ENCODE measurements at regions not wholly inside any gene's neighbourhood (a gene's known extent, or its start where the extent isn't known, plus 50 kb on each side); places are given as distances from the start of the nearest gene placed in this dataset.

DNA sequence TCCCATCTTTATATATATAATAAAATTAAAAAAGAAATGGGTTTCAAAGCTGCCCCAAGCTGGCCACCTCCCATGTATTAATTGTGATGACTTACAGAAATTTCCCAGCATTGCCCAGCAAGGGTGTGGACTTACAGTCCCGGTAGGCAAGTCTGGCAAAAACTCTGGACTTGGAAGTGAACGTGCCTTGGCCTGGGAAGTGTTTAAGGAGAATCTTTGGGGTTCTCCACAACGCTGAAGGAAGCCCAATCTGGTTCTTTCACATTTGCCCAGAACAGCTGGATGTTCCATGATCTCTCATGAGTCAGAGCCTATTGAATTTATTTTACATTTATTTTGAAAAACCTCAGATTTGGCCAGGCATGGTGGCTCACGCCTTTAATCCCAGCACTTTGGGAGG is 98.4 kb upstream of the SLC45A1 start:
- Histone ChIP-seq H3K4me3 (ENCODE audit: low read depth, low read length) (no peak overlapping the region), H3K27me3 (ENCODE audit: control insufficient read depth, insufficient read depth, low read length) (no peaks in the 10 kb centered on the region), H3K36me3 (ENCODE audit: control insufficient read depth, insufficient read depth, low read length) (no peaks in the 10 kb centered on the region)
- no peak for DNase-seq (ENCODE audit: low read depth)
- CTCF ChIA-PET = interaction anchor here (0.6 kb wide), 1 partner anchor 33 kb away, joined by 3 read pairs; no protein-coding TSS in a partner anchor
- TF ChIP-seq, protein P1, sequence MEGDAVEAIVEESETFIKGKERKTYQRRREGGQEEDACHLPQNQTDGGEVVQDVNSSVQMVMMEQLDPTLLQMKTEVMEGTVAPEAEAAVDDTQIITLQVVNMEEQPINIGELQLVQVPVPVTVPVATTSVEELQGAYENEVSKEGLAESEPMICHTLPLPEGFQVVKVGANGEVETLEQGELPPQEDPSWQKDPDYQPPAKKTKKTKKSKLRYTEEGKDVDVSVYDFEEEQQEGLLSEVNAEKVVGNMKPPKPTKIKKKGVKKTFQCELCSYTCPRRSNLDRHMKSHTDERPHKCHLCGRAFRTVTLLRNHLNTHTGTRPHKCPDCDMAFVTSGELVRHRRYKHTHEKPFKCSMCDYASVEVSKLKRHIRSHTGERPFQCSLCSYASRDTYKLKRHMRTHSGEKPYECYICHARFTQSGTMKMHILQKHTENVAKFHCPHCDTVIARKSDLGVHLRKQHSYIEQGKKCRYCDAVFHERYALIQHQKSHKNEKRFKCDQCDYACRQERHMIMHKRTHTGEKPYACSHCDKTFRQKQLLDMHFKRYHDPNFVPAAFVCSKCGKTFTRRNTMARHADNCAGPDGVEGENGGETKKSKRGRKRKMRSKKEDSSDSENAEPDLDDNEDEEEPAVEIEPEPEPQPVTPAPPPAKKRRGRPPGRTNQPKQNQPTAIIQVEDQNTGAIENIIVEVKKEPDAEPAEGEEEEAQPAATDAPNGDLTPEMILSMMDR (IDR thresholded peaks at IDR 0.05; ENCODE audit: insufficient read depth, low read depth, low read length) = no peak
- POLR2A ChIA-PET = no interaction called here

DNA sequence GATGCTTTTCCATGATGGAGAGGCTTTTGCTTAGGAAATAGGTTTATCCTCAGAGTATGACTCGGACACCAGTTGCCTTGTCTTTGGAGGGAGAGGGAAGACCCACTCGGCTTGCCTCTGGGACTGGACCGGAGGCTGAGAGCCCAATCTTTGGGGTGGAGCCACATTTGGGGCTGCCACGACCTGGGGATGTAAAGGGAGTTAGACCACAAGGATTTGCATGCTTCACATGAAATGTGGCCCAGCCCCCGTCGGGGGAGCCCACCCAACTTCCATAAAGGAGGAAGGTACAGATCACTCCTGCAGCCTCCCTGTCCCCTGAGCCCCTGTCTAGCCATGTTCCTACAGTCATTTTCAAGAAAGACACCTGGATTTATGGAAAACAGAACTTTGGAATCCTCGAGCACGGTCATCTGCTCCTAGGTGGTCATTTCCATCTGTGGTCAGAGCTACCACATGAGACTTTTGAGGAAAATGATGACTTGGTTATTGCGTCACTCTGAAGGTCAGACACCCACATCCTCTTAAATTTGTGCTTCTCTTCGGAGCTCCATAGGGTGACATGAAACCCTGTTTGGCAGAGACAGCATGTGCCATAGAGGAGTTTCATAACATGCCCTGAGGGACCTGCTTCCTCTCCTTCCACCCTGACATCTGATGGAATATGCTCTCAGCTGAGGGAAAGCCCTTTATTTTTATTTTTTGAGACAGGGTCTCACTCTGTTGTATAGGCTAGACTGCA is 99.4 kb upstream of the SLC45A1 start:
- no peak for DNase-seq (ENCODE audit: low read depth)
- no peaks in the 10 kb centered on the region for H3K36me3 ChIP-seq (ENCODE audit: control insufficient read depth, insufficient read depth, low read length)
- CTCF ChIA-PET = interaction anchor here (0.6 kb wide), 1 partner anchor 34 kb away, joined by 3 read pairs; no protein-coding TSS in a partner anchor
- H3K27me3 ChIP-seq (ENCODE audit: control insufficient read depth, insufficient read depth, low read length) = no peaks in the 10 kb centered on the region
- H3K4me3 ChIP-seq (ENCODE audit: low read depth, low read length) = no peak overlapping the region
- POLR2A ChIA-PET = no interaction called here
- TF ChIP-seq, protein P1 (IDR thresholded peaks at IDR 0.05; ENCODE audit: insufficient read depth, low read depth, low read length) = no peak

DNA sequence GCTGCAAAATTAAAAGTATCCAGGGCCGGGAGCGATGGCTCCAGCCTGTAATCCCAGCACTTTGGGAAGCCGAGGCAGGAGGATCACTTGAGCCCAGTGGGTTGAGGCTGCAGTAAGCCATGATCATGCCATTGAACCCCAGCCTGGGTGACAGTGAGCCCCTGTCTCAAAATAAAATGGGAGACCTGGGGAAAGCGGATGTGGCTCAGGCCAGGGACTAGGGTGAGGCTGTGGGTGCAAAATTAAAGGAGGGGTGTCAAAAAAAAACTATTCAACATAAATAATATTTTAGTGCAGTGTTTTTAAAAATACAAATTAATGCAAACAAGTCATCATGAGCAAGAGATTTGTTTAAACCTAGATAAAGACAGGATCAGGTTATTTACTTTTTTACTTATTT is 100.1 kb upstream of the SLC45A1 start:
- ChIA-PET POLR2A (no interaction called here), CTCF (interaction anchor here (0.7 to 1.0 kb wide), 3 partner anchors 11 to 185 kb away, joined by 3 to 4 read pairs (median 3); no protein-coding TSS in a partner anchor)
- TF ChIP-seq, protein P1 (IDR thresholded peaks at IDR 0.05; ENCODE audit: insufficient read depth, low read depth, low read length) = no peak
- H3K27me3 ChIP-seq (ENCODE audit: control insufficient read depth, insufficient read depth, low read length) = no peaks in the 10 kb centered on the region
- no peak overlapping the region for H3K4me3 ChIP-seq (ENCODE audit: low read depth, low read length)
- no peaks in the 10 kb centered on the region for H3K36me3 ChIP-seq (ENCODE audit: control insufficient read depth, insufficient read depth, low read length)
- DNase-seq (ENCODE audit: low read depth) = no peak

DNA sequence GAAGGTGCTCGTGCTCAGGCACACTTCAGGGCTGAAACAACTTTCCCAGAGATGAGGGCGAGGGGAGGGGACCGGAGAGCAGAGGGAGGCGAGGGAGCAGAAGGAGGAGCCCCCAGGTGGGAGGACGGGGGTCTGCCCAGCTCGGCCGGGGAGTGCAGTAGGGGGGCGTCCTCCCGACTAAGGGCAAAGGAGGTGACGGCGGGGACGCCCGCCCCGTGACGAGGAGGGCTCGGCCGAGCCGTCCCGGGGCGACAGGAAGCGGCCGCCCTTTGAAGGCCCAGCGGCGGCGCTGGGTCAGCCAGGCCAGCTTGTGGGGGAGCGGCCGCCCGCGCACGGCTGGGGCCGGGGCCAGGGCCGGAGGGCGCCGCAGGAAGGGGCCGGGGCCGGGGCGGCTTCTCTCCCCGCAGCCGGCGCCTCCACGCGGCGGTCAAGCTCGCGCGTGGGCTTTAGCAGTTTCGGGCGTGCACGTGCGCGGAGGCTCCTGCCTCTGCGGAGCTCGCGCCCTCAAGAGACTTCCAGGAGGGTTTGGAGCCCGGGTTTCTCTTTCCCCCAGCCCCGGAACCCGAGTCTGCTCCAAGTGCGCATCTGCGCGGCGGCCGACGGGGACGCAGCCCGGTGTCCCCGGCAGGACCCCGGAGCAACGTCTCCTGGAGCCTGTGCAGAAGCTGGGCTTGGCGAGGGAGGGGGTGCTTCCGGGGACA is 100.8 kb upstream of the SLC45A1 start:
- POLR2A ChIA-PET = no interaction called here
- no peaks in the 10 kb centered on the region for H3K27me3 ChIP-seq (ENCODE audit: control insufficient read depth, insufficient read depth, low read length)
- CTCF ChIA-PET = interaction anchor here (0.7 to 1.0 kb wide), 3 partner anchors 11 to 184 kb away, joined by 3 to 4 read pairs (median 3); no protein-coding TSS in a partner anchor
- H3K36me3 ChIP-seq (ENCODE audit: control insufficient read depth, insufficient read depth, low read length) = no peaks in the 10 kb centered on the region
- TF ChIP-seq, protein P1 (IDR thresholded peaks at IDR 0.05; ENCODE audit: insufficient read depth, low read depth, low read length) = no peak
- DNase-seq (ENCODE audit: low read depth) = no peak
- H3K4me3 ChIP-seq (ENCODE audit: low read depth, low read length) = no peak overlapping the region

DNA sequence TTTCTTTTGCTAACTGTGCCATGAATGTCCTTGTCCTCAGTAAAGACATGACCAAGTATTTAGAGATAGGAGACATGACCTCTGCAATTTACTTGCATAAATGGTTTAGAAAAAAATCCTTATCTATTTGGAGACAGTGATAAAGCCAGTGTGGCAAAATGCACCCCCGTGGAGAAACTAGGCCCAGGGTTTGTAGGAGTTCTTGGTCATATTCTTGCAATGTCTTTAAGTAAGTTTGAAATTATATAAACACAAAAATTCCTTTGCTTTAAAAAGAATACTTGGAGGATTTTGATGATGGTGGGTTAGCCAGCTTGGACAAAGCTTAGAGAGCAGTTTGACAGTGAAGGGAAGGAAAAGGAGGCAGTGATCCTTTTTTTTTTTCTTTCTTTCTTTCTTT is 101.9 kb upstream of the SLC45A1 start:
- H3K4me3 ChIP-seq (ENCODE audit: low read depth, low read length) = no peak overlapping the region
- H3K27me3 ChIP-seq (ENCODE audit: control insufficient read depth, insufficient read depth, low read length) = no peaks in the 10 kb centered on the region
- ChIA-PET POLR2A (interaction anchor here (0.6 to 0.7 kb wide), 2 partner anchors 11 to 56 kb away, joined by 12 read pairs; no protein-coding TSS in a partner anchor), CTCF (no interaction called here)
- no peaks in the 10 kb centered on the region for H3K36me3 ChIP-seq (ENCODE audit: control insufficient read depth, insufficient read depth, low read length)
- DNase-seq (ENCODE audit: low read depth) = no peak
- TF ChIP-seq, protein P1 (IDR thresholded peaks at IDR 0.05; ENCODE audit: insufficient read depth, low read depth, low read length) = no peak
